Body of pancreas (tissue), 4 donors: ENCODE measurements at regions not wholly inside any gene's neighbourhood (a gene's known extent, or its start where the extent isn't known, plus 50 kb on each side); places are given as distances from the start of the nearest gene placed in this dataset.

ENCODE experiments used
- CTCF ChIP-seq, 7 experiments: fragments of 450-650 bp in 4 of 7; fragments of 200-600 bp in 3 of 7; sonication (generic) in 3 of 7; IDR thresholded peaks; one replicate each; pipeline ENCODE4 v1.5.1; 2016 to 2019; ENCODE audit warnings: antibody characterized with exemption in 7 of 7
- POLR2A ChIP-seq, 3 donors: fragments of 450-650 bp; IDR thresholded peaks; one replicate each; pipeline ENCODE4 v1.6.1; 2016; ENCODE audit warnings: antibody characterized with exemption in 3 of 3, mild to moderate bottlenecking in 2 of 3

GRCh38 chr3:177426878-177427495 lies 229.7 kb upstream of the TBL1XR1 start:
- no peak for TF ChIP-seq CTCF (IDR thresholded peaks at IDR 0.05)
- no peak for TF ChIP-seq POLR2A (IDR thresholded peaks at IDR 0.05)
